H54 (cell line): ENCODE measurements at regions not wholly inside any gene's neighbourhood (a gene's known extent, or its start where the extent isn't known, plus 50 kb on each side); places are given as distances from the start of the nearest gene placed in this dataset.
A peak's percentile ranks its signal among the peaks of the same experiment; 100 is the strongest.
"Not testable (repeated sequence)": the region's sequence is repeated elsewhere in the genome, so short reads cannot be mapped to it uniquely, and the experiment has no call there.

ENCODE experiments used
- DNase-seq: peaks from one replicate; pipeline ENCODE4 v3.0.0; 2011; ENCODE audit warnings: low spot score, mixed read lengths; ENCODE audit not compliant: insufficient read length
- FAIRE-seq: peaks from 3 replicates; lab custom pipeline; 2011; peaks lifted over from hg19 to GRCh38; lab: Jason Lieb, UNC
- POLR2A ChIP-seq: IDR thresholded peaks from 2 replicates; pipeline ENCODE4 v1.6.1; 2011; ENCODE audit warnings: low read depth, mild to moderate bottlenecking, low read length

GRCh38 chr14:46596236-46596635 is 55.3 kb downstream of the RPL10L start:
- FAIRE-seq, result no peak
- TF ChIP-seq POLR2A, result no peak
- no peak for DNase-seq

GRCh38 chr14:46582826-46583225 is 68.8 kb downstream of the RPL10L start:
- TF ChIP-seq POLR2A, result no peak
- DNase-seq (no peak), FAIRE-seq (no peak)

- no peak for DNase-seq
- TF ChIP-seq POLR2A, result no peak
- FAIRE-seq, result no peak
Observed at GRCh38 chr14:46581036-46581671, 70.4 kb downstream of the RPL10L start.

GRCh38 chr14:46574978-46575375 is 76.6 kb downstream of the RPL10L start:
- TF ChIP-seq POLR2A, result no peak
- FAIRE-seq, result no peak
- no peak for DNase-seq

- DNase-seq (no peak), FAIRE-seq (peak; percentile 80)
- no peak for TF ChIP-seq POLR2A
Observed at GRCh38 chr14:46574221-46574977, 77.2 kb downstream of the RPL10L start.

GRCh38 chr14:46573498-46573897 is 78.1 kb downstream of the RPL10L start:
- TF ChIP-seq POLR2A, result no peak
- FAIRE-seq, result no peak
- DNase-seq, result no peak

GRCh38 chr14:46571970-46572369 is 79.6 kb downstream of the RPL10L start:
- TF ChIP-seq POLR2A, result no peak
- FAIRE-seq (no peak), DNase-seq (no peak)

- not testable (repeated sequence) for DNase-seq, FAIRE-seq
Observed at GRCh38 chr14:46568161-46568560, 83.4 kb downstream of the RPL10L start.

- FAIRE-seq (no peak), DNase-seq (no peak)
- no peak for TF ChIP-seq POLR2A
Observed at GRCh38 chr14:46550836-46551235, 100.7 kb downstream of the RPL10L start.

- no peak for TF ChIP-seq POLR2A
- FAIRE-seq, result no peak
- DNase-seq, result no peak
Observed at GRCh38 chr14:46540986-46541385, 110.6 kb downstream of the RPL10L start.

GRCh38 chr14:46519121-46519520 is 132.5 kb downstream of the RPL10L start:
- no peak for TF ChIP-seq POLR2A
- FAIRE-seq, result no peak
- no peak for DNase-seq

GRCh38 chr14:46508752-46509151 is 142.8 kb downstream of the RPL10L start:
- not testable (repeated sequence) for DNase-seq, FAIRE-seq

- TF ChIP-seq POLR2A, result no peak
- FAIRE-seq (no peak), DNase-seq (no peak)
Observed at GRCh38 chr14:46499521-46499920, 152.1 kb downstream of the RPL10L start.

- FAIRE-seq, result no peak
- no peak for DNase-seq
- TF ChIP-seq POLR2A, result no peak
Observed at GRCh38 chr14:46496409-46496808, 155.2 kb downstream of the RPL10L start.

GRCh38 chr14:46490238-46490685 is 161.3 kb downstream of the RPL10L start:
- DNase-seq, result peak; percentile 0
- FAIRE-seq, result no peak
- no peak for TF ChIP-seq POLR2A
